Ascending aorta (tissue), 2 donors: ENCODE measurements at regions not wholly inside any gene's neighbourhood (a gene's known extent, or its start where the extent isn't known, plus 50 kb on each side); places are given as distances from the start of the nearest gene placed in this dataset.
"Not testable (repeated sequence)": the region's sequence is repeated elsewhere in the genome, so short reads cannot be mapped to it uniquely, and the experiment has no call there.

Experiments
- DNase-seq, 2 donors: peaks; one replicate each; pipeline ENCODE4 v3.0.0-alpha.2; 2019; ENCODE audit warnings: low spot score in 2 of 2
- H3K27ac ChIP-seq, 2 donors: fragments of 200-600 bp; sonication (generic); one replicate each; pipeline ENCODE4 v1.5.1; 2016 to 2017; ENCODE audit warnings: mild to moderate bottlenecking in 1 of 2
- H3K27me3 ChIP-seq: fragments of 200-600 bp; sonication (generic); one replicate; pipeline ENCODE4 v1.5.1; 2017
- H3K36me3 ChIP-seq, 2 donors: fragments of 200-600 bp; sonication (generic); one replicate each; pipeline ENCODE4 v1.5.1; 2016
- H3K4me1 ChIP-seq, 2 donors: fragments of 200-600 bp; sonication (generic); one replicate each; pipeline ENCODE4 v1.5.1; 2016 to 2017; ENCODE audit warnings: mild to moderate bottlenecking in 1 of 2
- H3K4me3 ChIP-seq, 2 donors: fragments of 200-600 bp; sonication (generic); one replicate each; pipeline ENCODE4 v1.5.1; 2016 to 2017; ENCODE audit warnings: mild to moderate bottlenecking in 1 of 2
- H3K9me3 ChIP-seq, 2 donors: fragments of 200-600 bp; sonication (generic); one replicate each; pipeline ENCODE4 v1.5.1; 2016
- CTCF ChIP-seq, 3 experiments: fragments of 200-600 bp in 2 of 3; fragments of 450-650 bp in 1 of 3; sonication (generic) in 2 of 3; IDR thresholded peaks; one replicate each; pipeline ENCODE4 v1.5.1; 2016 to 2019; ENCODE audit warnings: antibody characterized with exemption in 3 of 3, mild to moderate bottlenecking in 1 of 3, moderate library complexity in 1 of 3
- intact Hi-C: fragments of 100-400 bp; cut with DNase I; formaldehyde crosslinking; loops from one replicate; pipeline ENCODE4 v1.15.1; 2023

- Histone ChIP-seq H3K27ac (no peak overlapping the region), H3K27me3 (no peaks in the 10 kb centered on the region), H3K4me3 (no peak overlapping the region), H3K36me3 (no peaks in the 10 kb centered on the region), H3K9me3 (no peaks in the 10 kb centered on the region), H3K4me1 (no peaks in the 10 kb centered on the region)
- no peak for TF ChIP-seq CTCF (IDR thresholded peaks at IDR 0.05)
- DNase-seq, result no peak
- intact Hi-C loops, result no loop called here
These were observed 256.1 kb downstream of the ZWINT start for GRCh38 chr10:56104923-56105322.

GRCh38 chr10:56104487-56104886 lies 256.6 kb downstream of the ZWINT start:
- no peaks in the 10 kb centered on the region for H3K4me1 ChIP-seq
- no peak for TF ChIP-seq CTCF (IDR thresholded peaks at IDR 0.05)
- no peaks in the 10 kb centered on the region for H3K27me3 ChIP-seq
- H3K36me3 ChIP-seq, result no peaks in the 10 kb centered on the region
- intact Hi-C loops, result no loop called here
- no peaks in the 10 kb centered on the region for H3K9me3 ChIP-seq
- no peak for DNase-seq
- no peak overlapping the region for H3K4me3 ChIP-seq
- no peak overlapping the region for H3K27ac ChIP-seq

GRCh38 chr10:56096226-56096517 lies 264.9 kb downstream of the ZWINT start:
- Histone ChIP-seq H3K4me3 (no peak overlapping the region), H3K27me3 (no peaks in the 10 kb centered on the region), H3K36me3 (no peaks in the 10 kb centered on the region), H3K27ac (no peak overlapping the region), H3K9me3 (no peaks in the 10 kb centered on the region), H3K4me1 (no peaks in the 10 kb centered on the region)
- intact Hi-C loops, result no loop called here
- no peak for DNase-seq
- TF ChIP-seq CTCF (IDR thresholded peaks at IDR 0.05), result no peak

GRCh38 chr10:56095506-56096225 lies 265.4 kb downstream of the ZWINT start:
- H3K27ac ChIP-seq, result no peak overlapping the region
- H3K4me3 ChIP-seq, result no peak overlapping the region
- H3K27me3 ChIP-seq, result no peaks in the 10 kb centered on the region
- TF ChIP-seq CTCF (IDR thresholded peaks at IDR 0.05), result no peak
- no peaks in the 10 kb centered on the region for H3K9me3 ChIP-seq
- no peak for DNase-seq
- no peaks in the 10 kb centered on the region for H3K36me3 ChIP-seq
- intact Hi-C loops, result no loop called here
- no peaks in the 10 kb centered on the region for H3K4me1 ChIP-seq

- H3K27ac ChIP-seq, intact Hi-C loops, H3K4me1 ChIP-seq, H3K4me3 ChIP-seq, H3K36me3 ChIP-seq, DNase-seq, H3K9me3 ChIP-seq, H3K27me3 ChIP-seq: not testable (repeated sequence)
These were observed 267.4 kb downstream of the ZWINT start for GRCh38 chr10:56093645-56094044.

GRCh38 chr10:56091872-56092271 lies 269.2 kb downstream of the ZWINT start:
- Histone ChIP-seq H3K4me3 (no peak overlapping the region), H3K27me3 (no peaks in the 10 kb centered on the region), H3K36me3 (no peaks in the 10 kb centered on the region), H3K27ac (no peak overlapping the region), H3K4me1 (no peaks in the 10 kb centered on the region), H3K9me3 (no peaks in the 10 kb centered on the region)
- intact Hi-C loops, result no loop called here
- no peak for TF ChIP-seq CTCF (IDR thresholded peaks at IDR 0.05)
- DNase-seq, result no peak
